HG03135 (cell line): ENCODE measurements at regions not wholly inside any gene's neighbourhood (a gene's known extent, or its start where the extent isn't known, plus 50 kb on each side); places are given as distances from the start of the nearest gene placed in this dataset.
"Not testable (repeated sequence)": the region's sequence is repeated elsewhere in the genome, so short reads cannot be mapped to it uniquely, and the experiment has no call there.

ENCODE experiments used
- ATAC-seq: cut with Tn5 transposase; IDR thresholded peaks from one replicate; pipeline ENCODE4 v1.9.1; 2021; ENCODE audit warnings: mild to moderate bottlenecking, moderate library complexity; ENCODE audit not compliant: unreplicated experiment

DNA sequence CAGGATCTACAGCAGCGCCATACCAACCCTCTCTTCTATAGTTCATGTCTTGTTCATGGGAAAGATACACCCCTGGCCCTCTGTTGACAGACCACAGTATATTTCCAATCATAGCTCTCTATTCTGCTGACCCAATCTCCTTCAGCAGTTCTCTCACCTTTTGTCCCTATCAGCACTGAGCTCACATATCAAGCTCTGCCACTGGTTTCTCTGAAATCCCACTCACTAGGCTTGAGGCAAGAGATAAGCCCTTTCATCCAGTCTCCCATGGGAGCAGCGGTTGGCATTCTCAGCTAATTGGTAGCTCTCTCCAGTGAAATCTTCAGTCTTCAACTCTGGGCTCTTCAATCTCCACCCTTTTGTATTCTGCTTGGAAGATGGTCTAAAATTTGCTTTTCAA is 313.4 kb downstream of the GJA1 start:
- no peak for ATAC-seq

GRCh38 chr6:121755485-121755884 is 320.0 kb downstream of the GJA1 start:
- ATAC-seq, result no peak

DNA sequence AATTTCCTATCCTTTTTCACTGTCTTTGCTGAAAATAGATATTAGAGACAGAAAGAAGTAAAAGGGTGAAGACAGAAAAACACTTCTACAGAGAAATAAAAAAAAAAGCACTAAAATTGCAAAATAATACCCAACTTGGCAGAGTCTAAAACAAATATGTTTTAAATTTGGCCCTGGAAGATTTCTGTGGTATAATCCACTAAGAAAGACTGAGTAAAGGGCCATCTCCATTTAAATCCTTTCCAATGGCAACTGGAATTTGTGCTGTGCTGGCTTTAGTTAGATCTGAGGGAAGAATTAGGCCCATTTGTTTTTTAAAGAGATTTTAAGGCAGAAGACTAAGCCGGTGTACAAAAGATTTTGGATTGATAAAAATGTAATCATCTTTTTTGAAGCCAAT is 321.2 kb downstream of the GJA1 start:
- ATAC-seq, result no peak

- peak; percentile 74 for ATAC-seq
Measured at GRCh38 chr6:121759370-121759769, 323.9 kb downstream of the GJA1 start.

- ATAC-seq, result no peak
Measured at GRCh38 chr6:121760191-121760590, 324.7 kb downstream of the GJA1 start.

- no peak for ATAC-seq
Measured at GRCh38 chr6:121760745-121761144, 325.3 kb downstream of the GJA1 start.

- ATAC-seq, result peak; percentile 95
Measured at GRCh38 chr6:121764493-121764892, 329.0 kb downstream of the GJA1 start.

- ATAC-seq, result no peak
Measured at GRCh38 chr6:121765060-121765459, 329.6 kb downstream of the GJA1 start.

- no peak for ATAC-seq
Measured at GRCh38 chr6:121767211-121767610, 331.8 kb downstream of the GJA1 start.

GRCh38 chr6:121770943-121771342 is 335.5 kb downstream of the GJA1 start:
- no peak for ATAC-seq

- peak; percentile 91 for ATAC-seq
Measured at GRCh38 chr6:121771937-121772720, 336.7 kb downstream of the GJA1 start.

DNA sequence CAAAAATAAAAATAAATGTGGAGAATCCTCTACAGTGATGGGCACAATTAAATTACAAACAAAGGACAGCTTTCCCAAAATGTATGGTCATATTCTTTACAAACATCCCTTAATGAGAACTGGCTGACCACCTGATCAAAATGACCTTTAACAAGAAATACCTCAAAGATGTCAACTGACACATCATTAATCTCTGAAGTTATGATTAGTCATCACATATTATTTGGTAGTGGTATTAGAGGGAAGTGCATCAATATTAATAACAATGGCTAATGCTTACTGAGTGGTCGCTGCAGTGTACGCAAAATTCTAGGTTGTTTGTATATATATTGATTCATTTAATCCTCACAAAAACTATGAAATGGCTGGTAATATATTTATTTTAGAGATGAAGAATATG is 340.6 kb downstream of the GJA1 start:
- no peak for ATAC-seq

GRCh38 chr6:121780325-121781321 is 345.2 kb downstream of the GJA1 start:
- no peak for ATAC-seq

GRCh38 chr6:121791396-121792315 is 356.2 kb downstream of the GJA1 start:
- no peak for ATAC-seq

DNA sequence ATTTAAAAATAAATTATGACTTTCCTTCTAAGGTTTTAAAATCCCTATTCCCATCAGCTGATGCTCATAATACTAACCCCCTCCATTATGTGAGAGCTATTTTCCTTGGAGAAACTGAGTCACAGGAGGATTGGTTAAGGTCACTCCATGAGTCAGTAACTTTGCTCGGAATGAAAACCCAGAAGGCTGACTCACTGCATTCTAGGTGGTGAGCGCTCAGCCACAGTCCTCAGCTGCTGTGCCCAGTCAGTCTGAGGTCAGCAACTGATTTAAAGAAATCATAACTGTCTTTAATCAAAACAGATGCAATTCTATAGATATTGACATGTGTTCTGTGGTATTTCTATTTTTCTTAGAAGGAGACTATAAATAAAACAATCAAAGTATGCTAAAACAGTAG is 359.2 kb downstream of the GJA1 start:
- ATAC-seq, result no peak

GRCh38 chr6:121797598-121797997 is 362.2 kb downstream of the GJA1 start:
- not testable (repeated sequence) for ATAC-seq

- ATAC-seq, result not testable (repeated sequence)
Measured at GRCh38 chr6:121798126-121798525, 362.7 kb downstream of the GJA1 start.

GRCh38 chr6:121799574-121799973 is 364.1 kb downstream of the GJA1 start:
- ATAC-seq, result no peak

- ATAC-seq, result no peak
Measured at GRCh38 chr6:121800047-121800446, 364.6 kb downstream of the GJA1 start.

DNA sequence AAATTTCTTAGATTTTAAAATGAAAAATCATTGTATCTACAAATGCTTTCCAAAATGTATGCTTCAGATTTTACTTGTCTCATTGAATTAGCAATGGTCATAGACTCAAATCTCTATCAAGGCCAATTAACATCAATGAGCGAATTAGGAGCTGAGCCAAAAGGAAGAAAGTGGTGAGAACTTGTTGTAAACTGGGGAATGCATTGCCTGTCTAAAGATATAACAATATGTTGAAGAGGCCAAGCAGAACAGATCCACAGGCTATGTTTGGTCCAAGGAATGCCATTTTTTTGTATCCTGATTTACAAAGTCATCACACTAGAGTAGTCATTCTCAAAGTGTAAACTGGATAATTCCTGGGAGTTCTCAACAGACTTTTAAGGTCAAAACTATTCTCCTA is 370.7 kb downstream of the GJA1 start:
- ATAC-seq, result no peak

DNA sequence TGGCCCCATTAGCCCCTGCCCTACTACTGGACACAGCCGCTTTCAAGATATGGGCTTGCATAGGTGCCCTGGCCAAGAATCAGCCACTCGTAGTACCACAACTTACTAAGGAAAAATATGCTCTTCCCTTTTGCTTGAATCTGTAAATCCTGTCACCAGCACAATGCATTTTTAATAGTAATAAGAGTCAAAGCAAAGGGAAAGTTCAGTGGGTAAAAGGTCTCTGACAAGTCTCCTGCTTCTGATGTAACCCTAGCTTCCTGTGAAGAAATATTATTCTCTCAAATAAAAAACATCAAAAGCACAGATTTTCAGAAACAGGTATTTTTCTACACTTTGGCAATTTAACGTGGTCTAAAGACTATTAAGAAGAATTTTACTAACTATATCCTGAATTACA is 373.8 kb downstream of the GJA1 start:
- no peak for ATAC-seq
